Mammary epithelial cell (primary cell): ENCODE measurements at regions not wholly inside any gene's neighbourhood (a gene's known extent, or its start where the extent isn't known, plus 50 kb on each side); places are given as distances from the start of the nearest gene placed in this dataset.

Experiments
- CTCF ChIP-seq, 2 donors: IDR thresholded peaks in 1 of 2; conservative IDR thresholded peaks in 1 of 2; 2 replicates each; pipeline ENCODE4 v1.5.1; 2011 to 2012; ENCODE audit warnings: inconsistent platforms in 2 of 2, low read length in 2 of 2, mild to moderate bottlenecking in 2 of 2, control low read depth in 1 of 2, low read depth in 1 of 2; ENCODE audit not compliant: insufficient read depth in 1 of 2; ENCODE audit errors: extremely low read depth in 1 of 2
- EZH2 ChIP-seq: IDR thresholded peaks from 2 replicates; pipeline ENCODE4 v1.6.1; 2012; ENCODE audit warnings: low read length, inconsistent platforms, borderline replicate concordance

- TF ChIP-seq CTCF (conservative IDR thresholded peaks at IDR 0.05 in 1 of 2, IDR thresholded peaks at IDR 0.05 in 1 of 2; ENCODE audit: extremely low read depth in 1 of 2, insufficient read depth in 1 of 2, low read depth in 1 of 2, low read length in 2 of 2) (no peak), EZH2 (no peak)
Measured at GRCh38 chr2:88829607-88830463, 138.4 kb downstream of the RPIA start.
